GM12878 (cell line): ENCODE measurements at regions not wholly inside any gene's neighbourhood (a gene's known extent, or its start where the extent isn't known, plus 50 kb on each side); places are given as distances from the start of the nearest gene placed in this dataset.

Source experiments
- ATAC-seq: fragments of 200-7000 bp; cut with Tn5 transposase; 3 replicates; pipeline ENCODE4 v1.9.1; 2020; ENCODE audit warnings: mild to moderate bottlenecking, moderate library complexity
- BruUV-seq: library from RNA; stranded (reverse); fragments of 400-500 nt; replicated peaks from 2 replicates; lab custom pipeline; 2021; lab: Mats Ljungman, UMichigan
- CTCF ChIA-PET: fragments of 300-600 bp; sonication (Branson Sonifier 250); formaldehyde crosslinking; extraction: SDS; loops from one replicate; lab custom pipeline; 2021; ENCODE audit warnings: inconsistent platforms; lab: Yijun Ruan, JAX
- POLR2A ChIA-PET: fragments of 350-600 bp; formaldehyde crosslinking; extraction: SDS; loops from one replicate; lab custom pipeline; 2021; ENCODE audit warnings: inconsistent platforms; lab: Charles Lee
- RAD21 ChIA-PET: fragments of 300-600 bp; sonication (Branson Sonifier 250); formaldehyde crosslinking; loops from one replicate; lab custom pipeline; 2023; ENCODE audit warnings: antibody characterized with exemption; ENCODE audit not compliant: unreplicated experiment; lab: Charles Lee
- SMC1A ChIA-PET: fragments of 300-600 bp; sonication (Branson Sonifier 250); formaldehyde crosslinking; loops from one replicate; lab custom pipeline; 2023; ENCODE audit not compliant: unreplicated experiment, uncharacterized antibody; lab: Charles Lee
- DNase-seq: peaks from one replicate; pipeline ENCODE4 v3.0.0-alpha.2; 2011; ENCODE audit warnings: low read depth, low spot score
- FAIRE-seq: peaks from 3 replicates; lab custom pipeline; 2011; peaks lifted over from hg19 to GRCh38; lab: Jason Lieb, UNC
- H2AFZ ChIP-seq: 2 replicates; pipeline ENCODE4 v1.6.0; 2011; ENCODE audit warnings: low read depth, low read length, control low read depth; ENCODE audit not compliant: control insufficient read depth
- H3K27ac ChIP-seq: 2 replicates; pipeline ENCODE4 v1.5.1; 2011; ENCODE audit warnings: control low read depth; ENCODE audit not compliant: control insufficient read depth, insufficient read depth
- H3K27me3 ChIP-seq, 2 experiments: replicated peaks in 1 of 2; 2 replicates each; pipeline versions ENCODE4 v1.6.0 to v1.6.1; 2011; ENCODE audit warnings: low read length in 1 of 2; ENCODE audit not compliant: control insufficient read depth in 2 of 2, insufficient read depth in 2 of 2
- H3K36me3 ChIP-seq, 2 experiments: 2 replicates each; pipeline ENCODE4 v1.5.1; 2011; ENCODE audit warnings: low read length in 1 of 2; ENCODE audit not compliant: control insufficient read depth in 2 of 2, insufficient read depth in 2 of 2
- H3K4me1 ChIP-seq: 2 replicates; pipeline ENCODE4 v1.6.1; 2011; ENCODE audit warnings: mild to moderate bottlenecking, low read length, moderate library complexity, mixed read lengths; ENCODE audit not compliant: control insufficient read depth, insufficient read depth
- H3K4me2 ChIP-seq: 2 replicates; pipeline ENCODE4 v1.6.0; 2011; ENCODE audit warnings: control low read depth; ENCODE audit not compliant: control insufficient read depth, insufficient read depth
- H3K4me3 ChIP-seq: fragments of 200-600 bp; sonication (generic); 2 replicates; pipeline ENCODE4 v1.5.1; 2016
- H3K79me2 ChIP-seq: 2 replicates; pipeline ENCODE4 v1.6.0; 2011; ENCODE audit warnings: low read length; ENCODE audit not compliant: control insufficient read depth, insufficient read depth
- H3K9ac ChIP-seq: 2 replicates; pipeline ENCODE4 v1.8.0; 2011; ENCODE audit warnings: low read length, control low read depth, mixed read lengths; ENCODE audit not compliant: control insufficient read depth, insufficient read depth
- H3K9me3 ChIP-seq: replicated peaks from 3 replicates; pipeline ENCODE4 v1.5.1; 2011; ENCODE audit warnings: mild to moderate bottlenecking, low read length; ENCODE audit not compliant: control insufficient read depth, insufficient read depth
- H4K20me1 ChIP-seq: 2 replicates; pipeline ENCODE4 v1.6.0; 2011; ENCODE audit not compliant: control insufficient read depth, insufficient read depth
- BHLHE40 ChIP-seq, 2 experiments: fragments of 450-650 bp in 1 of 2; IDR thresholded peaks; 2 replicates each; pipeline ENCODE4 v1.6.1; 2011 to 2017; ENCODE audit warnings: low read depth in 2 of 2, borderline replicate concordance in 1 of 2, improper control_type of control experiment in 1 of 2, low read length in 1 of 2, mild to moderate bottlenecking in 1 of 2
- CBX3 ChIP-seq: fragments of 200-600 bp; sonication (generic); IDR thresholded peaks from 2 replicates; pipeline ENCODE4 v1.6.1; 2016; ENCODE audit warnings: low read depth, borderline replicate concordance
- POLR2AphosphoS2 ChIP-seq: IDR thresholded peaks from 2 replicates; pipeline ENCODE4 v1.6.1; 2011; ENCODE audit warnings: low read depth, mild to moderate bottlenecking, low read length, improper control_type of control experiment, moderate library complexity
- RELA ChIP-seq: fragments of 450-650 bp; IDR thresholded peaks from 2 replicates; pipeline ENCODE4 v1.8.0; 2014; ENCODE audit warnings: borderline replicate concordance; ENCODE audit not compliant: partially characterized antibody
- STAT3 ChIP-seq: IDR thresholded peaks from 2 replicates; pipeline ENCODE4 v1.6.1; 2011; ENCODE audit warnings: low read depth, low read length, improper control_type of control experiment
- TCF3 ChIP-seq: IDR thresholded peaks from 2 replicates; pipeline ENCODE4 v1.6.1; 2012; ENCODE audit warnings: low read depth, mild to moderate bottlenecking, low read length, borderline replicate concordance; ENCODE audit not compliant: insufficient read depth
- WGBS: methylation state at CpG from one replicate; pipeline ENCODE4 v1.1.6; 2016; ENCODE audit warnings: low lambda C conversion rate; ENCODE audit not compliant: insufficient replicate concordance, insufficient coverage; ENCODE audit errors: missing lambda C conversion rate; 5-methylcytosine and 5-hydroxymethylcytosine counted together
- in situ Hi-C: fragments of 300-500 bp; cut with MboI; formaldehyde crosslinking; loops from 9 replicates; pipeline ENCODE4 v1.14.3; 2018; ENCODE audit warnings: mixed read lengths
- intact Hi-C: fragments of 100-400 bp; cut with micrococcal nuclease; formaldehyde crosslinking; loops from one replicate; pipeline ENCODE4 v1.14.2; 2022; ENCODE audit not compliant: unreplicated experiment
- TF ChIP-seq, protein P1 (sequence below): fragments of 450-650 bp; IDR thresholded peaks from 2 replicates; pipeline ENCODE4 v1.6.1; 2017; ENCODE audit warnings: mild to moderate bottlenecking, low read depth, inconsistent platforms; ENCODE audit not compliant: poor library complexity, severe bottlenecking
- TF ChIP-seq, protein P2 (sequence below): fragments of 450-650 bp; IDR thresholded peaks from 2 replicates; pipeline ENCODE4 v1.6.1; 2017; ENCODE audit warnings: mild to moderate bottlenecking

DNA sequence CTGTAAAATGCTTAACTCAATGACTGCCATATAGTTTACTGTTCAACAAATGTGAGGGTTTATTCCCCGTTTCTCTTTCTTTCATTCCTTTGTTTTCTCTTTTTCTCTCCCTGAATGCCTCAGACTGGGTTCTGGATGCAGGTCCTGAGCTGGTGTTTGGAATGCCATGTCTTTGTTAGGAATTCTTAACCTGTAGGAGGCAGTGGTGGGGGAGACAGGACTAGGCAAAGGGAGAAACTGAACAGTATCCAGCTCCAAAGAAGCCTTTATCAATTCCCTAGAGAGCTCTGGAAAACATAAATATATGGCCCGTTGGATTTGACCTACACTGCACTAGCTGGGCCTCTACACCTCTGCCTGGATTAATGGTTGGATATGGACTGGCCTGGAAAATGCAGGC lies 621.2 kb upstream of the SLC35B3 start (continued):
- no peak for TF ChIP-seq BHLHE40 (IDR thresholded peaks at IDR 0.05; ENCODE audit: borderline replicate concordance in 1 of 2, low read depth in 2 of 2, low read length in 1 of 2)
- TF ChIP-seq, protein P1, sequence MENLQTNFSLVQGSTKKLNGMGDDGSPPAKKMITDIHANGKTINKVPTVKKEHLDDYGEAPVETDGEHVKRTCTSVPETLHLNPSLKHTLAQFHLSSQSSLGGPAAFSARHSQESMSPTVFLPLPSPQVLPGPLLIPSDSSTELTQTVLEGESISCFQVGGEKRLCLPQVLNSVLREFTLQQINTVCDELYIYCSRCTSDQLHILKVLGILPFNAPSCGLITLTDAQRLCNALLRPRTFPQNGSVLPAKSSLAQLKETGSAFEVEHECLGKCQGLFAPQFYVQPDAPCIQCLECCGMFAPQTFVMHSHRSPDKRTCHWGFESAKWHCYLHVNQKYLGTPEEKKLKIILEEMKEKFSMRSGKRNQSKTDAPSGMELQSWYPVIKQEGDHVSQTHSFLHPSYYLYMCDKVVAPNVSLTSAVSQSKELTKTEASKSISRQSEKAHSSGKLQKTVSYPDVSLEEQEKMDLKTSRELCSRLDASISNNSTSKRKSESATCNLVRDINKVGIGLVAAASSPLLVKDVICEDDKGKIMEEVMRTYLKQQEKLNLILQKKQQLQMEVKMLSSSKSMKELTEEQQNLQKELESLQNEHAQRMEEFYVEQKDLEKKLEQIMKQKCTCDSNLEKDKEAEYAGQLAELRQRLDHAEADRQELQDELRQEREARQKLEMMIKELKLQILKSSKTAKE = no peak

DNA sequence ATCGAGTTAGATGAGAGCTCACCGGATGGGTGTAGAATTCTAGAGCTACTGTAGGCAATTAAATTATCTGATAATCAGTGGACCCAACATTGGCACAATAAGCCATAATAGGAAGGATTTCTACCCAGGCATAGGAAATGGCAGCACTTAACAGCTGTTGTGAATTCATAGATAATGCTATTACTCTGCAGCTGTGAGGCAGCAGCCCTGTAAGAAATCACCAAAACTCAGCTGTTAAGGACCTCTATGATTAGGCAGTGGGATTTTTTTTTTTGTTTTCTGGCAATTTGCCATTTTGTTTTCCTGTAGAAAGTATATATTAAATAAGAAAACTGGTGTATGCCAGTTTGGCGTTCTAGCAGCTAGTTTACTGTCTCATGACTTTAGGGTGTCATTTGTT lies 609.1 kb upstream of the SLC35B3 start:
- CTCF ChIA-PET = no interaction called here
- TF ChIP-seq TCF3 (no peak), STAT3 (no peak), POLR2AphosphoS2 (no peak), RELA (no peak), CBX3 (no peak)
- TF ChIP-seq, protein P2, sequence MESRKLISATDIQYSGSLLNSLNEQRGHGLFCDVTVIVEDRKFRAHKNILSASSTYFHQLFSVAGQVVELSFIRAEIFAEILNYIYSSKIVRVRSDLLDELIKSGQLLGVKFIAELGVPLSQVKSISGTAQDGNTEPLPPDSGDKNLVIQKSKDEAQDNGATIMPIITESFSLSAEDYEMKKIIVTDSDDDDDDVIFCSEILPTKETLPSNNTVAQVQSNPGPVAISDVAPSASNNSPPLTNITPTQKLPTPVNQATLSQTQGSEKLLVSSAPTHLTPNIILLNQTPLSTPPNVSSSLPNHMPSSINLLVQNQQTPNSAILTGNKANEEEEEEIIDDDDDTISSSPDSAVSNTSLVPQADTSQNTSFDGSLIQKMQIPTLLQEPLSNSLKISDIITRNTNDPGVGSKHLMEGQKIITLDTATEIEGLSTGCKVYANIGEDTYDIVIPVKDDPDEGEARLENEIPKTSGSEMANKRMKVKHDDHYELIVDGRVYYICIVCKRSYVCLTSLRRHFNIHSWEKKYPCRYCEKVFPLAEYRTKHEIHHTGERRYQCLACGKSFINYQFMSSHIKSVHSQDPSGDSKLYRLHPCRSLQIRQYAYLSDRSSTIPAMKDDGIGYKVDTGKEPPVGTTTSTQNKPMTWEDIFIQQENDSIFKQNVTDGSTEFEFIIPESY = no peak
- TF ChIP-seq, all 136 proteins: peak for 0
- no peak for ATAC-seq
- in situ Hi-C loops (no loop called here), intact Hi-C loops (no loop called here)
- H3K79me2 ChIP-seq = no peaks in the 10 kb centered on the region
- no peaks in the 10 kb centered on the region for H3K4me1 ChIP-seq
- no peak for DNase-seq
- BruUV-seq = no TSS peak
- H3K9me3 ChIP-seq = no peaks in the 10 kb centered on the region; the same call in 2 of the 3 replicates
- RAD21 ChIA-PET = no interaction called here
- H2AFZ ChIP-seq = no peak overlapping the region
- H3K4me3 ChIP-seq = no peak overlapping the region
- no peaks in the 10 kb centered on the region for H3K36me3 ChIP-seq
- POLR2A ChIA-PET = interaction anchor here (0.6 kb wide), 1 partner anchor 91 kb away, joined by 3 read pairs; no protein-coding TSS in a partner anchor
- FAIRE-seq = no peak
- H3K9ac ChIP-seq = no peak overlapping the region
- no peaks in the 10 kb centered on the region for H3K27me3 ChIP-seq
- no peak overlapping the region for H3K27ac ChIP-seq
- 30% methylated on average over 3 of the region's 3 CpGs for WGBS
- H4K20me1 ChIP-seq = no peaks in the 10 kb centered on the region
- H3K4me2 ChIP-seq = no peak overlapping the region
- SMC1A ChIA-PET = no interaction called here
